Brain microvascular endothelial cell (primary cell): ENCODE measurements at regions not wholly inside any gene's neighbourhood (a gene's known extent, or its start where the extent isn't known, plus 50 kb on each side); places are given as distances from the start of the nearest gene placed in this dataset.

ENCODE experiments used
- DNase-seq: peaks from one replicate; pipeline ENCODE4 v3.0.0-alpha.2; 2020
- H3K27ac ChIP-seq: fragments of 250-450 bp; sonication (Bioruptor Pico); 2 replicates; pipeline ENCODE4 v1.5.1; 2020; ENCODE audit warnings: mild to moderate bottlenecking, moderate library complexity
- H3K27me3 ChIP-seq: fragments of 250-450 bp; sonication (Bioruptor Pico); replicated peaks from 2 replicates; pipeline ENCODE4 v1.5.1; 2020; ENCODE audit warnings: mild to moderate bottlenecking
- H3K36me3 ChIP-seq: fragments of 250-450 bp; sonication (Bioruptor Pico); replicated peaks from 2 replicates; pipeline ENCODE4 v1.5.1; 2020; ENCODE audit warnings: mild to moderate bottlenecking
- H3K4me3 ChIP-seq: 2 replicates; pipeline ENCODE4 v1.5.1; 2011; ENCODE audit warnings: low read depth, mild to moderate bottlenecking, control low read depth, low read length, moderate library complexity
- CTCF ChIP-seq: IDR thresholded peaks from 2 replicates; pipeline ENCODE4 v1.5.1; 2011; ENCODE audit warnings: low read depth, mild to moderate bottlenecking, moderate library complexity, low read length, control low read depth, inconsistent platforms; ENCODE audit errors: missing control alignments
- in situ Hi-C: cut with HindIII; loops from 2 replicates; pipeline ENCODE4 v1.10.0; 2017; ENCODE audit warnings: low sequenced_read_pairs, low pct_ligation_motif_present

- Histone ChIP-seq H3K4me3 (no peak overlapping the region), H3K36me3 (no peaks in the 10 kb centered on the region), H3K27ac (no peak overlapping the region), H3K27me3 (peaks cover 2% of the 10 kb centered on the region)
- no peak for DNase-seq
- in situ Hi-C loops: no loop called here
- TF ChIP-seq CTCF: no peak
Observed at GRCh38 chr2:236909802-236910201, 175.9 kb upstream of the COPS8 start.

- in situ Hi-C loops: no loop called here
- no peak overlapping the region for H3K27ac ChIP-seq
- no peak overlapping the region for H3K4me3 ChIP-seq
- H3K27me3 ChIP-seq: no peaks in the 10 kb centered on the region
- H3K36me3 ChIP-seq: no peaks in the 10 kb centered on the region
- no peak for TF ChIP-seq CTCF
- no peak for DNase-seq
Observed at GRCh38 chr2:236910781-236911495, 174.8 kb upstream of the COPS8 start.

- no peak for TF ChIP-seq CTCF
- DNase-seq: no peak
- no peak overlapping the region for H3K4me3 ChIP-seq
- no peak overlapping the region for H3K27ac ChIP-seq
- no peaks in the 10 kb centered on the region for H3K27me3 ChIP-seq
- in situ Hi-C loops: no loop called here
- no peaks in the 10 kb centered on the region for H3K36me3 ChIP-seq
Observed at GRCh38 chr2:236912326-236913120, 173.2 kb upstream of the COPS8 start.

- Histone ChIP-seq H3K27ac (no peak overlapping the region), H3K4me3 (no peak overlapping the region), H3K27me3 (no peaks in the 10 kb centered on the region), H3K36me3 (no peaks in the 10 kb centered on the region)
- no peak for DNase-seq
- in situ Hi-C loops: no loop called here
- TF ChIP-seq CTCF: no peak
Observed at GRCh38 chr2:236915186-236915585, 170.5 kb upstream of the COPS8 start.

- no peak overlapping the region for H3K4me3 ChIP-seq
- H3K36me3 ChIP-seq: no peaks in the 10 kb centered on the region
- H3K27ac ChIP-seq: no peak overlapping the region
- H3K27me3 ChIP-seq: no peaks in the 10 kb centered on the region
- no peak for DNase-seq
- in situ Hi-C loops: no loop called here
- no peak for TF ChIP-seq CTCF
Observed at GRCh38 chr2:236915726-236916125, 170.0 kb upstream of the COPS8 start.
